WTC11 (cell line): ENCODE measurements at regions not wholly inside any gene's neighbourhood (a gene's known extent, or its start where the extent isn't known, plus 50 kb on each side); places are given as distances from the start of the nearest gene placed in this dataset.

Source experiments
- ATAC-seq: fragments of 200-7000 bp; cut with Tn5 transposase; 2 replicates; pipeline ENCODE4 v1.10.0; 2021; ENCODE audit warnings: mild to moderate bottlenecking, moderate library complexity
- CTCF ChIA-PET: fragments of 300-600 bp; sonication (Branson Sonifier 250); formaldehyde crosslinking; loops from one replicate; lab custom pipeline; 2021; ENCODE audit warnings: antibody characterized with exemption; lab: Charles Lee
- POLR2A ChIA-PET: fragments of 350-600 bp; sonication (Branson Sonifier 250); formaldehyde crosslinking; loops from one replicate; lab custom pipeline; 2021; ENCODE audit warnings: antibody characterized with exemption; lab: Charles Lee
- DNase-seq: peaks from one replicate; pipeline ENCODE4 v3.0.0; 2021; ENCODE audit warnings: low spot score
- H3K27ac Mint-ChIP-seq: 2 replicates; pipeline ENCODE4 v1.8.0; 2021; ENCODE audit warnings: mixed read lengths
- H3K27me3 Mint-ChIP-seq: 2 replicates; pipeline ENCODE4 v1.8.0; 2021; ENCODE audit warnings: low read depth, mild to moderate bottlenecking, moderate library complexity, mixed read lengths
- H3K36me3 Mint-ChIP-seq: 2 replicates; pipeline ENCODE4 v1.8.0; 2021; ENCODE audit warnings: mixed read lengths
- H3K4me1 Mint-ChIP-seq: 2 replicates; pipeline ENCODE4 v1.8.0; 2022; ENCODE audit warnings: mixed read lengths
- H3K4me3 Mint-ChIP-seq: 2 replicates; pipeline ENCODE4 v1.8.0; 2021; ENCODE audit warnings: mild to moderate bottlenecking, moderate library complexity, mixed read lengths
- H3K9me3 Mint-ChIP-seq: 2 replicates; pipeline ENCODE4 v1.8.0; 2021; ENCODE audit warnings: mixed read lengths
- ATF1 ChIP-seq: sonication (generic); formaldehyde crosslinking; IDR thresholded peaks from 2 replicates; pipeline ENCODE4 v1.8.1; 2023; ENCODE audit warnings: mild to moderate bottlenecking, moderate library complexity, missing genetic modification reagents
- CDX4 ChIP-seq: fragments of 250-450 bp; sonication (Bioruptor Pico); IDR thresholded peaks from 2 replicates; pipeline ENCODE4 v1.9.0; 2021; ENCODE audit warnings: moderate library complexity, mild to moderate bottlenecking, inconsistent platforms, borderline replicate concordance
- ETV6 ChIP-seq: sonication (generic); formaldehyde crosslinking; IDR thresholded peaks from 2 replicates; pipeline ENCODE4 v1.8.1; 2022; ENCODE audit warnings: mild to moderate bottlenecking, missing genetic modification reagents
- FOXJ3 ChIP-seq: sonication (generic); formaldehyde crosslinking; IDR thresholded peaks from 2 replicates; pipeline ENCODE4 v1.9.0; 2021; ENCODE audit warnings: missing genetic modification reagents, mild to moderate bottlenecking, borderline replicate concordance
- MXD4 ChIP-seq: fragments of 250-450 bp; sonication (Bioruptor Pico); IDR thresholded peaks from 2 replicates; pipeline ENCODE4 v1.8.0; 2021; ENCODE audit warnings: mild to moderate bottlenecking, moderate library complexity, borderline replicate concordance
- MYBL2 ChIP-seq: sonication (generic); formaldehyde crosslinking; IDR thresholded peaks from 2 replicates; pipeline ENCODE4 v1.8.1; 2023; ENCODE audit warnings: mild to moderate bottlenecking, moderate library complexity, missing genetic modification reagents
- NR3C1 ChIP-seq: sonication (generic); formaldehyde crosslinking; conservative IDR thresholded peaks from 2 replicates; pipeline ENCODE4 v1.8.1; 2023; ENCODE audit warnings: low read depth, mild to moderate bottlenecking, missing genetic modification reagents
- PRDM15 ChIP-seq: sonication (generic); formaldehyde crosslinking; IDR thresholded peaks from 2 replicates; pipeline ENCODE4 v1.8.0; 2022; ENCODE audit warnings: missing genetic modification reagents
- PREB ChIP-seq: sonication (generic); formaldehyde crosslinking; IDR thresholded peaks from 2 replicates; pipeline ENCODE4 v1.8.1; 2022; ENCODE audit warnings: mild to moderate bottlenecking, missing genetic modification reagents, moderate library complexity, borderline replicate concordance
- TP53 ChIP-seq: sonication (generic); formaldehyde crosslinking; IDR thresholded peaks from 2 replicates; pipeline ENCODE4 v1.8.1; 2023; ENCODE audit warnings: mild to moderate bottlenecking, missing genetic modification reagents
- ZNF219 ChIP-seq: sonication (generic); formaldehyde crosslinking; IDR thresholded peaks from 2 replicates; pipeline ENCODE4 v1.8.0; 2023; ENCODE audit warnings: missing genetic modification reagents, mild to moderate bottlenecking, borderline replicate concordance
- ZNF532 ChIP-seq: fragments of 250-450 bp; sonication (Bioruptor Pico); IDR thresholded peaks from 2 replicates; pipeline ENCODE4 v1.9.0; 2021; ENCODE audit warnings: mild to moderate bottlenecking, borderline replicate concordance
- TF ChIP-seq, protein P1 (sequence below): sonication (generic); formaldehyde crosslinking; IDR thresholded peaks from 2 replicates; pipeline ENCODE4 v1.8.0; 2022; ENCODE audit warnings: mild to moderate bottlenecking, missing genetic modification reagents
- TF ChIP-seq, protein P2 (sequence below): fragments of 250-450 bp; sonication (Bioruptor Pico); IDR thresholded peaks from 2 replicates; pipeline ENCODE4 v2.1.2; 2022; ENCODE audit warnings: mild to moderate bottlenecking, moderate library complexity

DNA sequence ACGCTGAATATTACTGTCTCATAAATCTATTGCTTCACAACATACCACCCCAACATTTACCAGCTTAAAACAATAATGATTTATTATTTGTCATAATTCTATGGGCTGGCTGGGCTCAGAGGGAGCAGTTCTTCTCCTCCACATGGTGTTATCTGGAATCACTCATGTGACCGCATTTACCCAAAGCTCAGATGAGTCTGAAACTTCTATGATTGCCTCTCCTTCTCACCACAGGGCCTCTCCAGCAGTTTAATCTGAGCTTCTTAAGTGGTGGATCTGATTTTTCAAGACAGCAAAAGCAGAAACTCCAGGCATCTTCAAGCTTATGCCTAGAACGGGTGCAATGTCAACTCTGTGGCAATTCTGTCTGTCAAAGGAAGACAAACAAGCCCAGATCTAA lies 210.3 kb upstream of the ADRA1B start (continued):
- TF ChIP-seq PRDM15 (CRISPR knock-in tag) (no peak), ZNF532 (CRISPR knock-in tag) (no peak), MXD4 (no peak), MYBL2 (CRISPR knock-in tag) (no peak), TP53 (no peak), ATF1 (no peak), FOXJ3 (CRISPR knock-in tag) (no peak), PREB (CRISPR knock-in tag) (no peak), ZNF219 (no peak), CDX4 (CRISPR knock-in tag) (no peak), ETV6 (CRISPR knock-in tag) (no peak)
- TF ChIP-seq, protein P1, sequence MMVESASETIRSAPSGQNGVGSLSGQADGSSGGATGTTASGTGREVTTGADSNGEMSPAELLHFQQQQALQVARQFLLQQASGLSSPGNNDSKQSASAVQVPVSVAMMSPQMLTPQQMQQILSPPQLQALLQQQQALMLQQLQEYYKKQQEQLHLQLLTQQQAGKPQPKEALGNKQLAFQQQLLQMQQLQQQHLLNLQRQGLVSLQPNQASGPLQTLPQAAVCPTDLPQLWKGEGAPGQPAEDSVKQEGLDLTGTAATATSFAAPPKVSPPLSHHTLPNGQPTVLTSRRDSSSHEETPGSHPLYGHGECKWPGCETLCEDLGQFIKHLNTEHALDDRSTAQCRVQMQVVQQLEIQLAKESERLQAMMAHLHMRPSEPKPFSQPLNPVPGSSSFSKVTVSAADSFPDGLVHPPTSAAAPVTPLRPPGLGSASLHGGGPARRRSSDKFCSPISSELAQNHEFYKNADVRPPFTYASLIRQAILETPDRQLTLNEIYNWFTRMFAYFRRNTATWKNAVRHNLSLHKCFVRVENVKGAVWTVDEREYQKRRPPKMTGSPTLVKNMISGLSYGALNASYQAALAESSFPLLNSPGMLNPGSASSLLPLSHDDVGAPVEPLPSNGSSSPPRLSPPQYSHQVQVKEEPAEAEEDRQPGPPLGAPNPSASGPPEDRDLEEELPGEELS = no peak
- TF ChIP-seq, all 79 proteins: peak for 0

- H3K4me1 Mint-ChIP-seq = no peaks in the 10 kb centered on the region
- peaks cover 18% of the 10 kb centered on the region for H3K36me3 Mint-ChIP-seq
- ChIA-PET POLR2A (no interaction called here), CTCF (no interaction called here)
- H3K9me3 Mint-ChIP-seq = peaks cover 26% of the 10 kb centered on the region
- DNase-seq (no peak), ATAC-seq (no peak)
- H3K4me3 Mint-ChIP-seq = no peak overlapping the region
- H3K27me3 Mint-ChIP-seq = no peaks in the 10 kb centered on the region; the same call in 1 of the 2 replicates
- no peak overlapping the region for H3K27ac Mint-ChIP-seq
- TF ChIP-seq, protein P2, sequence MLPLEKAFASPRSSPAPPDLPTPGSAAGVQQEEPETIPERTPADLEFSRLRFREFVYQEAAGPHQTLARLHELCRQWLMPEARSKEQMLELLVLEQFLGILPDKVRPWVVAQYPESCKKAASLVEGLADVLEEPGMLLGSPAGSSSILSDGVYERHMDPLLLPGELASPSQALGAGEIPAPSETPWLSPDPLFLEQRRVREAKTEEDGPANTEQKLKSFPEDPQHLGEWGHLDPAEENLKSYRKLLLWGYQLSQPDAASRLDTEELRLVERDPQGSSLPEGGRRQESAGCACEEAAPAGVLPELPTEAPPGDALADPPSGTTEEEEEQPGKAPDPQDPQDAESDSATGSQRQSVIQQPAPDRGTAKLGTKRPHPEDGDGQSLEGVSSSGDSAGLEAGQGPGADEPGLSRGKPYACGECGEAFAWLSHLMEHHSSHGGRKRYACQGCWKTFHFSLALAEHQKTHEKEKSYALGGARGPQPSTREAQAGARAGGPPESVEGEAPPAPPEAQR (CRISPR knock-in tag) = no peak
- TF ChIP-seq NR3C1 (CRISPR knock-in tag) (no peak), PRDM15 (CRISPR knock-in tag) (no peak), ZNF532 (CRISPR knock-in tag) (no peak)
These were observed 208.2 kb upstream of the ADRA1B start for GRCh38 chr5:159708090-159708489.
